ENCODE measurements at regions not wholly inside any gene's neighbourhood (a gene's known extent, or its start where the extent isn't known, plus 50 kb on each side); places are given as distances from the start of the nearest gene placed in this dataset.

DNA sequence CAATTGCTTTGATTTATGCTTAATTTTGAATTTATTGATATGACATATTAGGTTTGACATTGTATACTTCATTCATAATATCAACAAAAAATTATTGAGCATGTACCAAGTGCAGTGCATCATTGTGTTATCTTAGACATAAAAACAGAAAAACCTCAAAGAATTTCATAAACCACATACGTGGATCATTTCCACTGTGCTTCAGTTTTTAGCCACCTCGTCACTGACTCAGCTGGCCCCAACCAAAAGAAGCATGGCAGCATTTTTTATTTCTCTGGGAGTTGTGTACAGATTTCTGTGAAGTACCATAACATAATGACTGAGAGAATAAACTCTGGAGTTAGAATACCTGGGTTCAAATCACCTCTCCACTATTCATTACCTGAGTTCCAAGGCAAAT, 95.6 kb upstream of the C1orf87 start:
- Histone ChIP-seq H3K36me3 (ENCODE audit: low read length) (no peaks in the 10 kb centered on the region), H2AFZ (ENCODE audit: low read depth, low read length, severe bottlenecking) (no peak overlapping the region), H3K4me3 (ENCODE audit: insufficient read depth, low read length, poor library complexity, severe bottlenecking) (no peak overlapping the region), H3K79me2 (ENCODE audit: insufficient read depth, low read length) (no peaks in the 10 kb centered on the region), H4K20me1 (ENCODE audit: low read depth, low read length) (no peaks in the 10 kb centered on the region), H3K27ac (ENCODE audit: low read depth, low read length) (no peak overlapping the region), H3K9me2 (replicated peaks; ENCODE audit: insufficient read depth, low read length) (no peaks in the 10 kb centered on the region), H3K4me2 (ENCODE audit: low read depth, low read length, poor library complexity, severe bottlenecking) (no peak overlapping the region), H3K9ac (ENCODE audit: low read length) (no peak overlapping the region), H3K27me3 (ENCODE audit: low read length) (no peaks in the 10 kb centered on the region), H3F3A (ENCODE audit: insufficient read depth) (no peaks in the 10 kb centered on the region), H3K9me3 (ENCODE audit: insufficient read depth, low read length) (no peaks in the 10 kb centered on the region)
- TF ChIP-seq, protein P1, sequence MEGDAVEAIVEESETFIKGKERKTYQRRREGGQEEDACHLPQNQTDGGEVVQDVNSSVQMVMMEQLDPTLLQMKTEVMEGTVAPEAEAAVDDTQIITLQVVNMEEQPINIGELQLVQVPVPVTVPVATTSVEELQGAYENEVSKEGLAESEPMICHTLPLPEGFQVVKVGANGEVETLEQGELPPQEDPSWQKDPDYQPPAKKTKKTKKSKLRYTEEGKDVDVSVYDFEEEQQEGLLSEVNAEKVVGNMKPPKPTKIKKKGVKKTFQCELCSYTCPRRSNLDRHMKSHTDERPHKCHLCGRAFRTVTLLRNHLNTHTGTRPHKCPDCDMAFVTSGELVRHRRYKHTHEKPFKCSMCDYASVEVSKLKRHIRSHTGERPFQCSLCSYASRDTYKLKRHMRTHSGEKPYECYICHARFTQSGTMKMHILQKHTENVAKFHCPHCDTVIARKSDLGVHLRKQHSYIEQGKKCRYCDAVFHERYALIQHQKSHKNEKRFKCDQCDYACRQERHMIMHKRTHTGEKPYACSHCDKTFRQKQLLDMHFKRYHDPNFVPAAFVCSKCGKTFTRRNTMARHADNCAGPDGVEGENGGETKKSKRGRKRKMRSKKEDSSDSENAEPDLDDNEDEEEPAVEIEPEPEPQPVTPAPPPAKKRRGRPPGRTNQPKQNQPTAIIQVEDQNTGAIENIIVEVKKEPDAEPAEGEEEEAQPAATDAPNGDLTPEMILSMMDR (IDR thresholded peaks at IDR 0.05; ENCODE audit: insufficient read depth, low read length, poor library complexity, severe bottlenecking), result no peak
- no peak for TF ChIP-seq EZH2phosphoT487 (conservative IDR thresholded peaks at IDR 0.05; ENCODE audit: low read length)

DNA sequence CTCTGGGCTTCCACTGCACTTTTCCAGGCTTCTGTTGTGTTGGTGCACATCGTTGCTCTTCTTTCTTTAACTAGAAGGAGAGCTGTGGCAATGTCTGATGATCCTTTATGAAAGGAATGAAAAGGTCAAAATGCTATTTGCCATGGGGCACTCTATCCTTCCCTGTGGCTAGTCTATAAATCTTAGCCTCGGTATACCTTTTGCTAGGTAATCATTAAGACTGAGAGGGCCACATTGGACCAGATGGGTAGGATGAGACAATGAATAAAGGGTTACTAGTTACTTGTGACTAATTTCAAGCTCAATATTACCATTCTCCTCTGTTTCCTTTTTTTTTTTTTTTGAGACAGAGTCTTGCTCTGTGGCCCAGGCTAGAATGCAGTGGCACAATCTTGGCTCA, 89.4 kb upstream of the C1orf87 start:
- Histone ChIP-seq H3K36me3 (ENCODE audit: low read length) (no peaks in the 10 kb centered on the region), H3K79me2 (ENCODE audit: insufficient read depth, low read length) (no peaks in the 10 kb centered on the region), H3K4me3 (ENCODE audit: insufficient read depth, low read length, poor library complexity, severe bottlenecking) (no peak overlapping the region), H3K9me2 (replicated peaks; ENCODE audit: insufficient read depth, low read length) (no peaks in the 10 kb centered on the region), H3K4me2 (ENCODE audit: low read depth, low read length, poor library complexity, severe bottlenecking) (no peak overlapping the region), H3K27ac (ENCODE audit: low read depth, low read length) (no peak overlapping the region), H3F3A (ENCODE audit: insufficient read depth) (no peaks in the 10 kb centered on the region), H2AFZ (ENCODE audit: low read depth, low read length, severe bottlenecking) (no peak overlapping the region), H3K9ac (ENCODE audit: low read length) (no peak overlapping the region), H4K20me1 (ENCODE audit: low read depth, low read length) (no peaks in the 10 kb centered on the region), H3K27me3 (ENCODE audit: low read length) (no peaks in the 10 kb centered on the region), H3K9me3 (ENCODE audit: insufficient read depth, low read length) (no peaks in the 10 kb centered on the region)
- TF ChIP-seq EZH2phosphoT487 (conservative IDR thresholded peaks at IDR 0.05; ENCODE audit: low read length), result no peak
- TF ChIP-seq, protein P1 (IDR thresholded peaks at IDR 0.05; ENCODE audit: insufficient read depth, low read length, poor library complexity, severe bottlenecking), result no peak

DNA sequence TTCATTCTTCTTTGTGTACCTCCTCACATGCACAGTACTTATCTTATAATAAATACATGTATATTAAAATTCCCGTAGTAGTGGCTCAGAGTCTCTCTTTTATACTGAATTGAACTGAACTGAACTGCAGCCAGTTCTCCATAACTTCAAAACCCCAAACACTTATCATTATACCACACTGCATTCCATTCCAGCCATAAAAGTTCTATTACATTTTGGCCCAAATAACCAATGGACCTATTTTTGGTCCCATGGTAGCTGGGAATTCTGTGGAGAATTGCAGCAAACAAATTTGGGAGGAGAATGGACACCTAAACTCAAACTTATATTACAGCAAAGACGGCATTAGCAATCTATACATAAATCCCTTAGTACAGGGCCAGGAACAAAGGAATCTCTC, 86.6 kb upstream of the C1orf87 start:
- Histone ChIP-seq H3K9me2 (replicated peaks; ENCODE audit: insufficient read depth, low read length) (no peaks in the 10 kb centered on the region), H3K9ac (ENCODE audit: low read length) (no peak overlapping the region), H3K4me3 (ENCODE audit: insufficient read depth, low read length, poor library complexity, severe bottlenecking) (no peak overlapping the region), H4K20me1 (ENCODE audit: low read depth, low read length) (no peaks in the 10 kb centered on the region), H3K79me2 (ENCODE audit: insufficient read depth, low read length) (no peaks in the 10 kb centered on the region), H3F3A (ENCODE audit: insufficient read depth) (no peaks in the 10 kb centered on the region), H3K9me3 (ENCODE audit: insufficient read depth, low read length) (no peaks in the 10 kb centered on the region), H3K4me2 (ENCODE audit: low read depth, low read length, poor library complexity, severe bottlenecking) (no peak overlapping the region), H3K36me3 (ENCODE audit: low read length) (no peaks in the 10 kb centered on the region), H3K27ac (ENCODE audit: low read depth, low read length) (no peak overlapping the region), H3K27me3 (ENCODE audit: low read length) (no peaks in the 10 kb centered on the region), H2AFZ (ENCODE audit: low read depth, low read length, severe bottlenecking) (no peak overlapping the region)
- TF ChIP-seq, protein P1 (IDR thresholded peaks at IDR 0.05; ENCODE audit: insufficient read depth, low read length, poor library complexity, severe bottlenecking), result no peak
- TF ChIP-seq EZH2phosphoT487 (conservative IDR thresholded peaks at IDR 0.05; ENCODE audit: low read length), result no peak

Measured in SU-DHL-6 (cell line).